ENCODE measurements at regions not wholly inside any gene's neighbourhood (a gene's known extent, or its start where the extent isn't known, plus 50 kb on each side); places are given as distances from the start of the nearest gene placed in this dataset.

GRCh38 chr15:99508852-99509251 lies 56.9 kb upstream of the MEF2A start:
- TF ChIP-seq CTCF (IDR thresholded peaks at IDR 0.05) (no peak), POLR2A (IDR thresholded peaks at IDR 0.05) (no peak)
- WGBS, 2 donors, result 90 to 100% methylated on average over 2 of the region's 3 CpGs
- H3K4me1 ChIP-seq, result peaks cover 10 to 48% (median 20%) of the 10 kb centered on the region in 3 donors

DNA sequence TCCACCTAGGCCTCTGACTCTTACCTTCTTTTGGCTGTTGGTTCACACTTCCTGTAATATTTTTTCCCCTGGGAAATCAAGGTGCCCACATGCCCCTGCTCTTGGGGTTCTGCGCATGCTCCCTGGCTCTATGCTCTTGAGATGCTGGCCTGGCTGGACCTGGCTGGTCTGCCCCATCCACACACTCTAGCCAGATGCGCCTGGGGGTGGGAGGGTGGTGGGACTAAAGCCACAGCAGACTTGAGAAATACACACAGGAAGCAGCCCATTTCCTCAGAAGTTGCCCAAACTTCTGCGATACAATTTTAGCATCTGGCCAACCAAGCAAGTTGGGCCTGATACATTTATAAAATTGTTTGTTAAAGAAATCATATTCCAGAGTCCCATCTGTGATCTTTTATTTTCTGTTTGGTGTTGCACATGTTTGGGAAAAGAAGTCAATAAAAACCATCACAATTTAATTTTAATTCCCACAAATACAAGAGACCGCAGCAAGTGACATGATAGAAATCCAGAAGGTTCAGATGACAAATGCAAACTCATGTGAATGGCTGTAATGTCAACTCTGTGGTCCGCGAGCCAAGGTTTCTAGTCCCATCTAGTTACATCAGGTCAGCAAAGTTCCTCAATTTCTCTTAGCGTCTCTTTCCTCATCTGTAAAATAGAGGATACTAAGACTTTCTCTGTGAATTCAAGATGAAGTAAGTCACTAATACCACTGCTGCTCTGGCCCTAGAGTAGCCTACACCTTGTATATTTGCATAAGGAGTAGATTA lies 55.9 kb upstream of the MEF2A start:
- H3K4me1 ChIP-seq, result peaks cover 10 to 40% (median 15%) of the 10 kb centered on the region in 3 donors
- no peaks in the 10 kb centered on the region for H3K36me3 ChIP-seq
- DNase-seq, result no peak
- intact Hi-C loops (cut with DNase I), result no loop called here
- peak overlapping the region in 2 of 4 donors; percentile 58 to 81 for H3K27ac ChIP-seq
- H3K4me3 ChIP-seq, result no peak overlapping the region
- TF ChIP-seq CTCF (IDR thresholded peaks at IDR 0.05) (no peak), POLR2A (IDR thresholded peaks at IDR 0.05) (no peak)
- WGBS, 2 donors, result 82 to 87% methylated on average over 6 of the region's 7 CpGs
- H3K27me3 ChIP-seq, result no peaks in the 10 kb centered on the region
- H3K9me3 ChIP-seq, result no peaks in the 10 kb centered on the region

More at GRCh38 chr15:99508852-99509251, 56.9 kb upstream of the MEF2A start:
- Histone ChIP-seq H3K9me3 (no peaks in the 10 kb centered on the region), H3K27me3 (no peaks in the 10 kb centered on the region), H3K4me3 (no peak overlapping the region), H3K27ac (peak overlapping the region in 3 of 4 donors; percentile 56 to 81 (median 75)), H3K36me3 (no peaks in the 10 kb centered on the region)
- intact Hi-C loops (cut with DNase I), result no loop called here
- DNase-seq, result no peak

DNA sequence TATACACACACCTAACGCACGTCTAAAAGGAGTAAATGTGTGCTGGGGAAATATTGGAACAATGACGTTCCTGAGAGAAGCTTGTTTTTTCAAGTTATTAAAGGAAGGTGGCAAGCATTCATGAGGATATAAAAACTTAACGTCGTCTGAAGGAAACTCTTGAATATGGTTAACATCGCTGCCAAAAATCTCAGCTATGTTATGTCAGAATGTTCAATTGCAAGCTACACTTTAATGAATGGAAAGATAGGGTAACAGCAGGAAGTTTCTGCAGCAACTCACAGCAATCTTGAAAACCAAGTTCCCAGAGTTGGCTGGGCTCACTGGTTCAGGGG lies 54.3 kb upstream of the MEF2A start:
- intact Hi-C loops (cut with DNase I), result no loop called here
- Histone ChIP-seq H3K36me3 (no peaks in the 10 kb centered on the region), H3K27me3 (no peaks in the 10 kb centered on the region), H3K27ac (peak overlapping the region in 3 of 4 donors; percentile 36 to 55 (median 51)), H3K4me3 (no peak overlapping the region), H3K9me3 (no peaks in the 10 kb centered on the region), H3K4me1 (peaks cover 10 to 32% (median 15%) of the 10 kb centered on the region in 3 donors)
- no peak for TF ChIP-seq POLR2A (IDR thresholded peaks at IDR 0.05)
- TF ChIP-seq CTCF (IDR thresholded peaks at IDR 0.05), result no peak
- DNase-seq, result no peak
- WGBS, 2 donors, result 21 to 24% methylated on average over 6 of the region's 6 CpGs

DNA sequence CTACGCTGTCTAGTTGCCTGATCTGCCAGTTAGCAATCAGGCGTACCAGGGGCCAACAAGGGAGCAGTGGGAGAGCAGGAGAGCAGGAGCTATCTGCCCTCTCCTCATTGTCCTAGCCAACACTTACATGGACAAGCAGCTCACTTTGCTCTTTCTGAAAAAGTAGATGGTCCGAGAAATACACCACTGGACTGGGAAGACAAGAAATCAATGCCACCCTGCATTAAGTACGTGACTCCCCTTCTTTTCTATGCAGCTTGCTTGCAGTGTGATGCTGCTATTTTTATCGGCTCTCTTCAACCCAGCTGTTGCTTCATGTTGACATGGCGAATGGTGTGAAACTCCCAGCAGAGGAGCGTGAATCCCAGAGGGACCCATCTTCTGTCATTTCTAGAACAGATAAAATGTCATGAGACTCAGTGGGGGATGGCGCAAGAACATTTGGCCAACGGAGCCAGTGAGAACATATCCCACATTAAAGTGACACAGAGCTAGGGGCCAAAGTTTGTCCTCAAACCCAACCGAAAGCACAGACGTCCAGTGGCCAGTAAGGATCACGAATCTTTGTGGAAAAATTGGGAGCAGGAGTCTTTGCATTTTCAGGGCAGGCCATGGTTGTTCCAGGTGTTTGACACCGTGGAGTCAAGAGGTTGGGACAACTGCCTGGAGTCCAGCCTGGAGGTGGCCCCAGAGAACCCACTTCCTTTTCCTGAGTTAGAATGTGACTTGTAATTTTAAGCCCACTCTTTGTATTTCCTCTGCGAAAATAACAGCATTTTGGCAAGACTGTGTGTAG lies 53.7 kb upstream of the MEF2A start:
- 62 to 77% methylated on average over 9 to 12 of the region's 14 CpGs for WGBS, 2 donors
- Histone ChIP-seq H3K27ac (peak overlapping the region in 3 of 4 donors; percentile 36 to 55 (median 51)), H3K36me3 (no peaks in the 10 kb centered on the region), H3K4me1 (peaks cover 10 to 28% (median 13%) of the 10 kb centered on the region in 3 donors), H3K27me3 (no peaks in the 10 kb centered on the region), H3K9me3 (no peaks in the 10 kb centered on the region), H3K4me3 (no peak overlapping the region)
- DNase-seq, result no peak
- no peak for TF ChIP-seq CTCF (IDR thresholded peaks at IDR 0.05)
- no peak for TF ChIP-seq POLR2A (IDR thresholded peaks at IDR 0.05)
- intact Hi-C loops (cut with DNase I), result no loop called here

GRCh38 chr15:99514306-99514705 lies 51.5 kb upstream of the MEF2A start:
- TF ChIP-seq CTCF (IDR thresholded peaks at IDR 0.05) (no peak), POLR2A (IDR thresholded peaks at IDR 0.05) (no peak)
- DNase-seq, result no peak
- no peaks in the 10 kb centered on the region for H3K27me3 ChIP-seq
- H3K27ac ChIP-seq, result no peak overlapping the region
- intact Hi-C loops (cut with DNase I), result no loop called here
- peaks cover 0 to 8% (median 0%) of the 10 kb centered on the region in 3 donors for H3K4me1 ChIP-seq
- H3K36me3 ChIP-seq, result no peaks in the 10 kb centered on the region
- 65 to 73% methylated on average over 5 of the region's 5 CpGs for WGBS, 2 donors
- no peak overlapping the region for H3K4me3 ChIP-seq
- no peaks in the 10 kb centered on the region for H3K9me3 ChIP-seq

Data from esophagus squamous epithelium (tissue), 5 donors.